C1 segment of cervical spinal cord (tissue), 14 donors: ENCODE measurements at regions not wholly inside any gene's neighbourhood (a gene's known extent, or its start where the extent isn't known, plus 50 kb on each side); places are given as distances from the start of the nearest gene placed in this dataset.
A peak's percentile ranks its signal among the peaks of the same experiment; 100 is the strongest.

Experiments used
- DNase-seq, 14 donors: peaks; one replicate each; lab custom pipeline; 2025; lab: John Stamatoyannopoulos, UW

DNA sequence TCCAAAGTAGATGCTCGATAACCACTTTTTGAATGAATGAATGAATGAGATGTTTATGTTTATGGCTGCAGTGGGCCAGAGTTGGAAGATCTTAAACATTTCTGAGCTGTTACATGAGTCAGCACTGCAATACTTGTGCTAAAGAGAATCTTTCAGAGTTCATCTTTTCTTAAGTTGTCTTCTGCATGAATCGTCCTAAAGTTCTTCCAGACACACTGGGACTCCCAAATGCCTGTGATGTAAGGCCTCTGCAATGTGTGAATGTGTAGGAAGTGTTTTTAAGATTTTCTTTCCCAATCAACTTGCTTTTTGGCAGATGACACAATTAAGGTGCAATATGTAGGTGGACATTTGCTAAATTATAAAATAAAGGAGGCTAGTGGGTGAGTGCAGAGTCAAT lies 50.3 kb upstream of the TRIM9 start:
- no peak for DNase-seq

DNA sequence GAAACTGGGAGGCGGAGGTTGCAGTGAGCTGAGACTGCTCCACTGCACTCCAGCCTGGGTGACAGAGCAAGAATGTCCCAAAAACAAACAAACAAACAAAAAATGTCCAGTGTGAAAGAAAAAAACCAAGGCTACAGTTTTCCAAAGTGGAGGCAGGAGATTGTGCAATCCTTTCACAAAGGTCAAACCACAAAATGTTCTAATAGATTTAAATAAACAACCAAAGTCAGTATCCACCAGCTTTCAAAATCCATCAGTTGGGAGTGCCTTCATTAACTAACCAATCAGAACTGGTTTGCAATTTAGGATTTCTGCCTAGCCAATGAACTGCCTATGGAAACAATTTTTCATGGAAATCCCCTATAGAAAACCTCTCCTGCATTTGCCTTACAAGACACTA lies 52.3 kb upstream of the TRIM9 start:
- DNase-seq, result no peak

DNA sequence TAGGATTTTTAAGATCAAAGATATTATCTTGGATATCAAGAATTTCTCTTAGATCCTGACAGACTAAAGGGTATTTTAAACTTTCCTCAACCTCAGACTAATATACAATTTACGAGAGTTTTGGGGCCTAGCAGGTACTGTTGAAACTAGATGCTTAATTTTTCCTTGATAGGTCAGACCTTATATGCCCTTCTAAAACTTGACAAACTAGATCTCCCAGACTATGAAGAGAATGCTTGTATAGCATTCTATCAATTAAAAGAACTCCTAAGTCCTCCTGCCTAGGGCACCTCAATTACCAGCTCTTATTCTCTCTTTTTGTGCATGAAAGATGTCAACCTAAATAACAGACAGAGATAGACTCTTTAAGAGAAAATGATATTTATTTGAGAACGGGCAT lies 60.4 kb upstream of the TRIM9 start:
- DNase-seq, result no peak

GRCh38 chr14:51157012-51157411 lies 62.1 kb upstream of the TRIM9 start:
- DNase-seq, result no peak

GRCh38 chr14:51160871-51161270 lies 66.0 kb upstream of the TRIM9 start:
- DNase-seq, result no peak

DNA sequence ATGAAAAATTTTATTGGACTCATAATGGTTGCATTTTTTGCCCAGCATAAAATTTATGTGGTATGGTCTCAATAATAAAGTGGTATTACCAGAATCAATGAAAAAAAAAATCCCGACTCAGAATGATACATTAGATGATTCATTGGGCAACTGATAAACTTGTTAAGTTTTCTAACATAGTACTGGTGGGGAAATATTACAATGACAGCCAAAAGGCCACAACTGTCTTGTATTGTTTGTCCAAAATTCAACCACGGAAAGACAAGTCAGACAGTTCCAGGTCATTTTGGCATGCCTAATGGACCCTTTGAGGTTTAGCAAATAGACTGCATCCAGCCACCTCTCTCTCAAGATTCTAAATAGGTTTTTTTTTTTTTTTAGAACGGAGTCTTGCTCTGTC lies 70.5 kb upstream of the TRIM9 start:
- no peak for DNase-seq

GRCh38 chr14:51167587-51168214 lies 72.3 kb upstream of the TMX1 start:
- no peak for DNase-seq

- no peak for DNase-seq
Observed at GRCh38 chr14:51168215-51168613, 71.8 kb upstream of the TMX1 start.

DNA sequence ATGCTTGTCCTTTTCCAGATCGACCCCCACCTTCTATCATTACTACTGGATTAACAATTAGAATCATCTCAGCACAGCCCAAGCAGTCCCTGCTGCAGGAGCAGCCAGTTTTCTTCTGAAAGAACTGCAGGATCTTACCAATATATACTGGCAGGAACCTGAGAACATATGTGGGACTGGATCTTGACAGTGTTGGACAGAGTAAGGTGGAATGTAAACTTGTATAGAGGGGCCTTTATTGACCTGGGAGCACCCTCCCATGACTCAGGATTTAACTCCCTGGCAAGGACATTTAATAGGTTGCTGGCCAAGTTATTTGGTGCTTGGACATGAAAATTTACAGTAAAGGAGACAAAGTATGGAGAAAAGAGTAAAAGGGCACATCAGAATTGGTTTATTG lies 66.2 kb upstream of the TMX1 start:
- no peak for DNase-seq

GRCh38 chr14:51176839-51177238 lies 63.2 kb upstream of the TMX1 start:
- DNase-seq, result no peak

DNA sequence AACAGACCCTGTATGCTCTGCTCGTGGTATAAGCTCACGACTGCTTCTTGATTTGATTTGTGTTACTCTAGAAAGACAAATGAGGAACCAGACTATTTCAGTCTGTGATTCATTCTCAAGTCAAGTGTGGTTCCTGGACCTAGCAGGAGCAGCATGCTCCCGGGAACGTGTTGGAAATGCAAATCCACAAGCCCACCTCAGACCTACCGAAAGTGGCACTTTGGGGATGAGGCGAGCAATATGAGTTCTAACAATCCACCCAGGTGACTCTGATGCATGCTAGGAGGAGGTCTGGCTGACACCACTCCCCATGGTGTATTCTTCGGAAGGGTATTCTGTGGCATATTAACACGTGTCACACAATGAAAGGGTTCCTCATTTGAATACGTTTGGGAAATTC lies 59.5 kb upstream of the TMX1 start:
- no peak for DNase-seq

DNA sequence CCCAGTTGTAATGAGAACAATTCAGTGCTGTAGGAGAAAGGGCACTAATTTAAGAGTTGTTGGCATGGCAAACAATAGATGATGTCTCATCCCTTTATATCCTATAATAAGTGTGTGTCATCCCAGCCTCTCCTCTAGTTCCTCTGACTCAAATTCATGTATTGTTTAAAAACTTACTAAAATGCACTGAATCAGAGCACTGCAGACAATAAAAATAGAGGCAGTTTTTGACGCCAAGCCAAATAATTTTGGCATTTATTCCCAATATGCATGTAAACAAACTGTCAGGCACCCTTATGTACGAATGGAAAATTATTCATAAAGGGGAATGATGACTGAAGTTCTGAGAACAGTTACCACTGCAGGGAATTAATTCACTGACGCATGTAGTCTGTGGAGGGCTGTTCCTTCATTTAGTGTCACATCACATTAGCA lies 57.9 kb upstream of the TMX1 start:
- DNase-seq, result no peak

GRCh38 chr14:51185180-51185579 lies 54.9 kb upstream of the TMX1 start:
- no peak for DNase-seq

GRCh38 chr14:51185754-51186153 lies 54.3 kb upstream of the TMX1 start:
- no peak for DNase-seq

DNA sequence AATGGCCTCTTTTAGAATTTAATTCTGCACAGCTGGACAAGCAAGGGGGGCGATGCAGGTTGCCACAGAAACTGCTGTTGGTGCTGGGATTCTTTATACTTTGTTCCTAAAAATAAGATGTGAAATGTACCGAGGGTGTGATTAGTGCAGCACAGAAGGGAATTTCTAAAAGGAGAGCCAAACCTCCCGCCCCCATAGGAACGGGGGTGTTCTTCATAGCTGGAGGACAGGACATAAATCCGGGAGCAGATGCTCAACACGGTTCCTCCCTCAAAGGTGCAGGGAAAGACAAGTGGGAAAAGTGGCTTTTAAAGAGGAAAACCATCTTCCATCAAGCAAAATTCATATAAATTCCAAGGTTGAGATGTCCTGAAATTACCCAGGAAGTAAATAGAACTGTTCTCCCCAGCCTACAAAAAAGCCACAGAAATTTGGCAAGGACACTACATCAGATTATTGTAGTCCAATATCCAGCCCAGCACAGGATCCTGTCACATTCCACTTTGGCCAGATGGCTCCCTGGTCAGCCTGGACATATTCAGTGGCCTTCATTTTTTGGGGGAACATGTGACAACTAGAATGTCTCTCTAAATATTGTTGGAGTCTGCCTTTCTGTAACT lies 51.4 kb upstream of the TMX1 start:
- peak in 1 of 14 donors; percentile 69 for DNase-seq

GRCh38 chr14:51189600-51190376 lies 50.3 kb upstream of the TMX1 start:
- DNase-seq, result no peak
